H1 (cell line): ENCODE measurements at regions not wholly inside any gene's neighbourhood (a gene's known extent, or its start where the extent isn't known, plus 50 kb on each side); places are given as distances from the start of the nearest gene placed in this dataset.
A peak's percentile ranks its signal among the peaks of the same experiment; 100 is the strongest.

Experiments
- CTCF ChIA-PET: fragments of 300-600 bp; sonication (Branson Sonifier 250); formaldehyde crosslinking; loops from one replicate; lab custom pipeline; 2021; ENCODE audit not compliant: partially characterized antibody; lab: Charles Lee
- POLR2A ChIA-PET: fragments of 300-600 bp; sonication (Branson Sonifier 250); formaldehyde crosslinking; loops from one replicate; lab custom pipeline; 2021; ENCODE audit warnings: inconsistent platforms; ENCODE audit not compliant: partially characterized antibody; lab: Charles Lee
- DNase-seq, 2 experiments: peaks; one replicate each; pipeline versions ENCODE4 v3.0.0 to v3.0.0-alpha.2; 2010 to 2022; ENCODE audit warnings: low spot score in 2 of 2, low read depth in 1 of 2, mixed read lengths in 1 of 2
- FAIRE-seq: peaks from 2 replicates; lab custom pipeline; 2011; peaks lifted over from hg19 to GRCh38; lab: Jason Lieb, UNC
- H2AFZ ChIP-seq: 2 replicates; pipeline ENCODE4 v1.8.1; 2012; ENCODE audit warnings: low read length, inconsistent platforms
- H2AK5ac ChIP-seq: 2 replicates; pipeline ENCODE4 v1.6.1; 2013; ENCODE audit warnings: low read depth, low read length
- H2BK120ac ChIP-seq: replicated peaks from 2 replicates; pipeline ENCODE3; 2013; ENCODE audit warnings: low read depth, low read length, inconsistent platforms
- H2BK12ac ChIP-seq: 2 replicates; pipeline ENCODE4 v1.6.1; 2013; ENCODE audit warnings: low read depth, low read length
- H2BK15ac ChIP-seq: 2 replicates; pipeline ENCODE4 v1.6.1; 2013; ENCODE audit warnings: low read length
- H2BK20ac ChIP-seq: 2 replicates; pipeline ENCODE4 v1.6.1; 2013; ENCODE audit warnings: low read length
- H2BK5ac ChIP-seq: 2 replicates; pipeline ENCODE4 v1.6.1; 2013; ENCODE audit warnings: low read depth, low read length
- H3K14ac ChIP-seq: 2 replicates; pipeline ENCODE4 v1.6.1; 2013; ENCODE audit warnings: inconsistent platforms; ENCODE audit not compliant: insufficient read length
- H3K18ac ChIP-seq: 2 replicates; pipeline ENCODE4 v1.6.1; 2013; ENCODE audit warnings: low read length; ENCODE audit errors: extremely low read depth
- H3K23ac ChIP-seq: 2 replicates; pipeline ENCODE4 v1.6.1; 2013; ENCODE audit warnings: inconsistent platforms; ENCODE audit not compliant: insufficient read length
- H3K23me2 ChIP-seq: 2 replicates; pipeline ENCODE4 v1.6.1; 2013; ENCODE audit warnings: low read depth, low read length
- H3K27ac ChIP-seq: 2 replicates; pipeline ENCODE4 v1.6.1; 2011; ENCODE audit warnings: low read depth, low read length, inconsistent platforms
- H3K27me3 ChIP-seq, 4 experiments: replicated peaks in 1 of 4; 1 replicate in 1 of 4; 2 replicates in 3 of 4; pipeline versions ENCODE4 v1.6.1 to v1.8.1; 2011 to 2013; ENCODE audit warnings: low read length in 3 of 4, mild to moderate bottlenecking in 3 of 4, inconsistent platforms in 2 of 4, mixed read lengths in 2 of 4, moderate library complexity in 1 of 4; ENCODE audit not compliant: control insufficient read depth in 3 of 4, insufficient read depth in 3 of 4; ENCODE audit errors: extremely low read depth in 1 of 4
- H3K36me3 ChIP-seq, 4 experiments: 2 replicates each; pipeline versions ENCODE4 v1.6.1 to v1.8.1; 2011 to 2013; ENCODE audit warnings: mild to moderate bottlenecking in 4 of 4, low read length in 3 of 4, moderate library complexity in 2 of 4, control low read depth in 1 of 4, inconsistent platforms in 1 of 4; ENCODE audit not compliant: insufficient read depth in 4 of 4, control insufficient read depth in 2 of 4
- H3K4ac ChIP-seq: replicated peaks from 2 replicates; pipeline ENCODE3; 2013; ENCODE audit warnings: low read length, low read depth, mixed read lengths, inconsistent platforms; ENCODE audit not compliant: insufficient read length
- H3K4me1 ChIP-seq, 4 experiments: replicated peaks in 1 of 4; 1 replicate in 1 of 4; 2 replicates in 3 of 4; pipeline versions ENCODE4 v1.6.1 to v1.8.1; 2011 to 2013; ENCODE audit warnings: low read length in 3 of 4, inconsistent platforms in 2 of 4, mixed read lengths in 1 of 4; ENCODE audit not compliant: insufficient read depth in 4 of 4, control insufficient read depth in 3 of 4
- H3K4me2 ChIP-seq, 2 experiments: 2 replicates each; pipeline versions ENCODE4 v1.6.1 to v1.8.1; 2011 to 2013; ENCODE audit warnings: low read depth in 2 of 2, low read length in 2 of 2, control low read depth in 1 of 2, inconsistent platforms in 1 of 2, mild to moderate bottlenecking in 1 of 2; ENCODE audit not compliant: insufficient read depth in 1 of 2
- H3K4me3 ChIP-seq, 4 experiments: fragments of 200-600, 300-600 bp in 1 of 4; sonication (generic), shearing (Covaris generic), sonication (Bioruptor Twin) in 1 of 4; 2 replicates each; pipeline versions ENCODE4 v1.5.1 to v1.8.1; 2011 to 2016; ENCODE audit warnings: low read length in 4 of 4, low read depth in 3 of 4, control low read depth in 2 of 4, inconsistent platforms in 2 of 4, mild to moderate bottlenecking in 2 of 4, mixed read lengths in 1 of 4, moderate library complexity in 1 of 4; ENCODE audit not compliant: insufficient read depth in 2 of 4; ENCODE audit errors: extremely low read depth in 1 of 4
- H3K56ac ChIP-seq: replicated peaks from 2 replicates; pipeline ENCODE3; 2013; ENCODE audit warnings: low read depth, mild to moderate bottlenecking, mixed read lengths, low read length, inconsistent platforms; ENCODE audit not compliant: insufficient read length
- H3K79me1 ChIP-seq: 2 replicates; pipeline ENCODE4 v1.6.1; 2013; ENCODE audit warnings: low read depth, low read length, control low read depth
- H3K79me2 ChIP-seq, 2 experiments: 2 replicates each; pipeline versions ENCODE4 v1.6.1 to v1.8.1; 2012 to 2013; ENCODE audit warnings: low read length in 2 of 2, mild to moderate bottlenecking in 2 of 2, inconsistent platforms in 1 of 2; ENCODE audit not compliant: insufficient read depth in 2 of 2, control insufficient read depth in 1 of 2
- H3K9ac ChIP-seq, 4 experiments: replicated peaks in 1 of 4; 1 replicate in 1 of 4; 2 replicates in 3 of 4; pipeline versions ENCODE4 v1.6.1 to v1.8.1; 2011 to 2013; ENCODE audit warnings: low read depth in 3 of 4, low read length in 3 of 4, control low read depth in 2 of 4, mild to moderate bottlenecking in 2 of 4, moderate library complexity in 2 of 4, inconsistent platforms in 1 of 4; ENCODE audit errors: extremely low read depth in 1 of 4
- H3K9me3 ChIP-seq, 2 experiments: 2 replicates each; pipeline versions ENCODE4 v1.6.1 to v1.8.1; 2012 to 2013; ENCODE audit warnings: mild to moderate bottlenecking in 2 of 2, moderate library complexity in 2 of 2, control low read depth in 1 of 2, inconsistent platforms in 1 of 2, low read depth in 1 of 2, low read length in 1 of 2, mixed read lengths in 1 of 2; ENCODE audit not compliant: insufficient read depth in 2 of 2
- H4K20me1 ChIP-seq, 2 experiments: replicated peaks in 1 of 2; 2 replicates each; pipeline versions ENCODE3 to v1.8.1; 2011 to 2013; ENCODE audit warnings: inconsistent platforms in 2 of 2, low read length in 2 of 2, mild to moderate bottlenecking in 1 of 2; ENCODE audit not compliant: insufficient read depth in 2 of 2, control insufficient read depth in 1 of 2
- H4K5ac ChIP-seq: 2 replicates; pipeline ENCODE4 v1.6.1; 2013; ENCODE audit warnings: low read length, low read depth, mixed read lengths, inconsistent platforms; ENCODE audit not compliant: insufficient read length
- H4K8ac ChIP-seq: 2 replicates; pipeline ENCODE4 v1.8.0; 2013; ENCODE audit warnings: mild to moderate bottlenecking, moderate library complexity, low read length, inconsistent platforms; ENCODE audit not compliant: insufficient read depth; ENCODE audit errors: extremely low read depth
- H4K91ac ChIP-seq: replicated peaks from 2 replicates; pipeline ENCODE3; 2013; ENCODE audit warnings: low read length, mixed read lengths, inconsistent platforms; ENCODE audit not compliant: insufficient read length
- CREB1 ChIP-seq: IDR thresholded peaks from 2 replicates; pipeline ENCODE4 v1.6.1; 2012; ENCODE audit warnings: inconsistent platforms
- HDAC6 ChIP-seq: IDR thresholded peaks from one replicate; pipeline ENCODE4 v1.7.1; 2012; ENCODE audit warnings: low read depth, mild to moderate bottlenecking, inconsistent platforms, low read length, moderate library complexity
- JUN ChIP-seq: IDR thresholded peaks from 2 replicates; pipeline ENCODE4 v1.6.1; 2011; ENCODE audit warnings: low read depth, mild to moderate bottlenecking, improper control_type of control experiment, low read length
- JUND ChIP-seq: IDR thresholded peaks from 2 replicates; pipeline ENCODE4 v1.6.1; 2011; ENCODE audit warnings: mild to moderate bottlenecking, improper control_type of control experiment, low read length
- MAFK ChIP-seq: IDR thresholded peaks from 2 replicates; pipeline ENCODE4 v1.6.1; 2012; ENCODE audit warnings: low read depth, mild to moderate bottlenecking, improper control_type of control experiment, low read length
- POLR2AphosphoS5 ChIP-seq: IDR thresholded peaks from 2 replicates; pipeline ENCODE4 v1.6.1; 2011; ENCODE audit warnings: low read depth, low read length
- RFX5 ChIP-seq: IDR thresholded peaks from 2 replicates; pipeline ENCODE4 v1.6.1; 2011; ENCODE audit warnings: low read depth, low read length, improper control_type of control experiment, borderline replicate concordance
- RXRA ChIP-seq: IDR thresholded peaks from 2 replicates; pipeline ENCODE4 v1.6.1; 2011; ENCODE audit warnings: low read depth, mild to moderate bottlenecking, low read length, moderate library complexity; ENCODE audit not compliant: insufficient read depth
- SP2 ChIP-seq: IDR thresholded peaks from 2 replicates; pipeline ENCODE4 v1.6.1; 2012; ENCODE audit warnings: mild to moderate bottlenecking, low read length, inconsistent platforms
- SP4 ChIP-seq: IDR thresholded peaks from 2 replicates; pipeline ENCODE4 v1.6.1; 2012; ENCODE audit warnings: low read length, inconsistent platforms
- WGBS, 2 experiments: shearing (Covaris generic) in 1 of 2; methylation state at CpG; one replicate each; pipeline versions ENCODE4 v1.1.6 to v1.1.7; 2013 to 2015; ENCODE audit warnings: low lambda C conversion rate in 2 of 2, mixed read lengths in 2 of 2, inconsistent platforms in 1 of 2, low coverage in 1 of 2, missing lambda C conversion rate in 1 of 2; ENCODE audit not compliant: insufficient replicate concordance in 2 of 2, insufficient coverage in 1 of 2, insufficient read length in 1 of 2; ENCODE audit errors: extremely low coverage in 1 of 2, missing lambda C conversion rate in 1 of 2; 5-methylcytosine and 5-hydroxymethylcytosine counted together

DNA sequence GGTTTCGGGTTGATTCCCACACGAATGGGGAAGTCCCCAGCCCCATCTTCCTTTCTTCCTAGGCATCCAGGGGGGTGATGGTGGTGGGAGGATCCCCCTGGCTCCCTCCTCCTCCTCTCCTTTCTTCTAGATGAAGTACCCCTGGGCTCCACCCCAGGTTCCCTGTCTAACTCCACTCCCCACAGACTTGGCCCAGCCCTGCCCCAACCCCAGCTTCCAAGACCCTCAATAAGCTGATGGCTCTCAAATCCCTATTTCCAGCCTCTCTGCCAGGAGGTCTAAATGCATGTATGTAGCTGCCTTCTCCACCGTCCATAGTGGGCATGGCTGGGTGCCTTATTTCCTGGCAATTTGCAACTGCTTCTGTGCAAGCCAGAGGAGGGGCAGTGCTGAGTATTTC lies 383.7 kb downstream of the BCL11B start:
- Histone ChIP-seq H3K27ac (no peak overlapping the region), H3K14ac (no peak overlapping the region), H3K56ac (no peak overlapping the region), H2BK20ac (no peak overlapping the region), H2BK15ac (no peak overlapping the region; the same call in 1 of the 2 replicates), H2BK12ac (peak overlapping the region; percentile 75), H4K5ac (no peak overlapping the region), H3K79me1 (no peaks in the 10 kb centered on the region), H4K20me1 (no peaks in the 10 kb centered on the region), H4K8ac (no peak overlapping the region; the same call in 1 of the 2 replicates), H3K9me3 (peaks cover 4 to 5% of the 10 kb centered on the region in 2 experiments; a peak in 2 of 4 replicates), H3K4me2 (no peak overlapping the region), H4K91ac (peak overlapping the region; percentile 3), H3K23me2 (no peaks in the 10 kb centered on the region), H3K36me3 (no peaks in the 10 kb centered on the region), H3K4ac (no peak overlapping the region), H2AK5ac (no peak overlapping the region), H3K79me2 (no peaks in the 10 kb centered on the region), H3K4me1 (peaks cover 0 to 7% (median 3%) of the 10 kb centered on the region in 4 experiments; a peak in 1 of 7 replicates), H2BK5ac (no peak overlapping the region), H3K23ac (no peak overlapping the region), H2BK120ac (no peak overlapping the region), H2AFZ (no peak overlapping the region), H3K18ac (no peak overlapping the region), H3K9ac (no peak overlapping the region), H3K4me3 (no peak overlapping the region), H3K27me3 (no peaks in the 10 kb centered on the region)
- DNase-seq (no peak), FAIRE-seq (no peak)
- TF ChIP-seq RFX5 (no peak), SP4 (no peak), RXRA (no peak), SP2 (no peak), MAFK (no peak), JUN (no peak), JUND (no peak), HDAC6 (no peak), POLR2AphosphoS5 (no peak), CREB1 (no peak)
- WGBS, 2 experiments = 73% methylated on average over 3 of the region's 3 CpGs; no CpG with 5 or more reads in 1 of the 2 experiments
- CTCF ChIA-PET = no interaction called here
- POLR2A ChIA-PET = no interaction called here
